Immature natural killer cell (primary cell): ENCODE measurements at regions not wholly inside any gene's neighbourhood (a gene's known extent, or its start where the extent isn't known, plus 50 kb on each side); places are given as distances from the start of the nearest gene placed in this dataset.
"Not testable (repeated sequence)": the region's sequence is repeated elsewhere in the genome, so short reads cannot be mapped to it uniquely, and the experiment has no call there.

ENCODE experiments used
- DNase-seq, 3 donors: peaks; one replicate each; pipeline ENCODE4 v3.0.0; 2022; ENCODE audit warnings: mixed read lengths in 1 of 3
- H3K27ac Mint-ChIP-seq, 6 donors: one replicate each; pipeline ENCODE4 v1.8.0; 2020; ENCODE audit warnings: mixed read lengths in 6 of 6, mild to moderate bottlenecking in 5 of 6, inconsistent platforms in 4 of 6, moderate library complexity in 3 of 6
- H3K27me3 Mint-ChIP-seq, 3 donors: one replicate each; pipeline ENCODE4 v1.8.0; 2020 to 2021; ENCODE audit warnings: low read depth in 3 of 3, mild to moderate bottlenecking in 3 of 3, mixed read lengths in 3 of 3, moderate library complexity in 3 of 3, inconsistent platforms in 1 of 3
- H3K36me3 Mint-ChIP-seq, 3 donors: one replicate each; pipeline ENCODE4 v1.8.0; 2020; ENCODE audit warnings: mixed read lengths in 3 of 3, inconsistent platforms in 2 of 3, mild to moderate bottlenecking in 2 of 3
- H3K4me1 Mint-ChIP-seq, 2 donors: one replicate each; pipeline ENCODE4 v1.8.0; 2020; ENCODE audit warnings: inconsistent platforms in 2 of 2, mild to moderate bottlenecking in 2 of 2, mixed read lengths in 2 of 2, moderate library complexity in 1 of 2
- H3K4me3 Mint-ChIP-seq, 5 donors: one replicate each; pipeline ENCODE4 v1.8.0; 2020; ENCODE audit warnings: mild to moderate bottlenecking in 5 of 5, mixed read lengths in 5 of 5, inconsistent platforms in 3 of 5, moderate library complexity in 3 of 5
- H3K9me3 Mint-ChIP-seq, 6 donors: one replicate each; pipeline ENCODE4 v1.8.0; 2020; ENCODE audit warnings: mild to moderate bottlenecking in 6 of 6, mixed read lengths in 6 of 6, inconsistent platforms in 4 of 6, moderate library complexity in 3 of 6

DNA sequence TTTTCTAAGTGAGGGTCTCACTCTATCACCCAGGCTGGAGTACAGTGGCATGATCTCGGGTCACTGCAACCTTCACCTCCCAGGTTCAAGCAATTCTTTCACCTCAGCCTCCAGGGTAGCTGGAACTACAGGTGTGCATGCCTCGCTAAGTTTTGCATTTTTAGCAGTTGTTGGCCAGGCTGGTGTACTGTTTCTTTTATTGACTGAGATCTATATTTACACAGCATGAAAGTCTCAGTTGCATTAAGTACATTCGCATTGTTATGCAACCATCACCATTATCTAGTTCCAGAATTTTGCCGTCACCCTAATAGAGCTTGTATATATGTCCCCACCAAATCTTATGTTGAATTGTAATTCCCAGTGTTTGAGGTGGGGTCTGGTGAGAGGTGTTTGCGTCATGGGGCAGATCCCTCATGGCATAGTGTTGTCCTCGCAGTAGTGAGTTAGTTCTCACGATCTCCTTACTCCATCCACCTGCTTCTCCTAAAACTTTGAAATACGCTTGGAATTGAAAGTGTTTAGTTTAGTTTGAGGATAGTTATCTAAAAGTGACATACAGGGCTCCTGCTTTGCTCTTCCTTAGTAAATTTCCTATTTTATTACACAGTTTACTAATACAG lies 101.3 kb downstream of the SYT15B start:
- not testable (repeated sequence) for DNase-seq, H3K4me1 Mint-ChIP-seq

DNA sequence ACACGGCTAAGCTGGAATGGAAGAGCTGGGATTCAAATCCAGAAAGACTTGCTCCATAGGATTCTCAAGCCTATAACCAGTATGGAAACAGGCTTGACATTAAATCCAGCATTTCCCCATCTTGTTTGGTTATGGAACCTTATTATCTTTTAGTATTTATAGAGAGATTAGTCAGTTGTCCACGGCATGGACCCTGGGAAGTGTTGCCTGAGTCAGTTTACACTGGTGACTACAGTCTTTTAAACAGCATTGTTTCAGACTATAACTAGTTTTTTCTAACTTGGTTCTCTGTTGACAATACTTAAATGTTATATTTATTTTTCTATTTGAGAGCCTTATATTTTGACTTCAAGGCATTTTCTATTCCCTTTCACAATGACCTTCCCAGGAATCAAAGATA lies 106.7 kb downstream of the SYT15B start:
- DNase-seq, H3K27me3 Mint-ChIP-seq, H3K36me3 Mint-ChIP-seq, H3K4me1 Mint-ChIP-seq, H3K9me3 Mint-ChIP-seq, H3K4me3 Mint-ChIP-seq, H3K27ac Mint-ChIP-seq: not testable (repeated sequence)

More for the DNA sequence above, 101.3 kb downstream of the SYT15B start:
- H3K9me3 Mint-ChIP-seq, H3K27me3 Mint-ChIP-seq, H3K36me3 Mint-ChIP-seq, H3K4me3 Mint-ChIP-seq, H3K27ac Mint-ChIP-seq: not testable (repeated sequence)

DNA sequence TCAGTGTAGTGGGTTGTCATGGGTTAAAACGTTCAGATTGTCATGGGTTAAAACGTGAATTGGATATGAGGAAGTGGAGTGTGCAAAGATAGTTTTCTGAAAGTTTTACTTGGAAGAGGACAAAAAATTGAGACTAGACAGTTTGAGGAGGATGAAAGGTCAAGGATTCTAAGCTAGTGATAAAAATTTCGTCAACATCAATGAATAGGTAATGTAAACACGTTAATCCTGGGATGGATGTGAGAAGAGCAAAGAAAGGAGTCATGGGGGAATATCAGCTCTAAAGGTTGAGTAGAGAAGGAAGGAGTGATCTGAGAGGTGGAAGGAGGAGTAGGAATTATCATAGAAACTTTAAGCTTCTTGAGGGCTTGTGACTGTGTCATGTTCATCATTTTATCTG lies 109.2 kb downstream of the SYT15B start:
- H3K9me3 Mint-ChIP-seq, H3K27me3 Mint-ChIP-seq, H3K36me3 Mint-ChIP-seq, H3K27ac Mint-ChIP-seq, H3K4me1 Mint-ChIP-seq, H3K4me3 Mint-ChIP-seq, DNase-seq: not testable (repeated sequence)

DNA sequence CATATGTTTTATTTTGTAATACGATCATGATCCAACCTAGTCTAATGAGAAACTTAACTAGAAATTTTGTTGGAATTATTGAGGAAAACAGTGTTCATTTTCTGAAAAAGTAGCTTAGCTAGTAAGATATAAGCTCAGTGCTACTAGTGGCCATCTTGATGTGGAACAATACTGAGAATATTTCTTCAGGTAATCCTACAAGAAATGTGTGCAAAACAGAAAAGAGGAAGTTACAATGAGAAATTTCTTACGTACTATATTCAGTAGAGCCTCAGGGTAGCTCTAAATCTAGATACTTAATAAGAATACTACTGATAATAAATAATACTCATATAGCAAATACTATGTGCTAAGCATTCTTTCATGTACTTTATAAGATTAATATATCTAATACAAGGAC lies 114.8 kb downstream of the SYT15B start:
- not testable (repeated sequence) for H3K4me1 Mint-ChIP-seq, H3K36me3 Mint-ChIP-seq, H3K4me3 Mint-ChIP-seq, H3K27me3 Mint-ChIP-seq, DNase-seq, H3K27ac Mint-ChIP-seq, H3K9me3 Mint-ChIP-seq

DNA sequence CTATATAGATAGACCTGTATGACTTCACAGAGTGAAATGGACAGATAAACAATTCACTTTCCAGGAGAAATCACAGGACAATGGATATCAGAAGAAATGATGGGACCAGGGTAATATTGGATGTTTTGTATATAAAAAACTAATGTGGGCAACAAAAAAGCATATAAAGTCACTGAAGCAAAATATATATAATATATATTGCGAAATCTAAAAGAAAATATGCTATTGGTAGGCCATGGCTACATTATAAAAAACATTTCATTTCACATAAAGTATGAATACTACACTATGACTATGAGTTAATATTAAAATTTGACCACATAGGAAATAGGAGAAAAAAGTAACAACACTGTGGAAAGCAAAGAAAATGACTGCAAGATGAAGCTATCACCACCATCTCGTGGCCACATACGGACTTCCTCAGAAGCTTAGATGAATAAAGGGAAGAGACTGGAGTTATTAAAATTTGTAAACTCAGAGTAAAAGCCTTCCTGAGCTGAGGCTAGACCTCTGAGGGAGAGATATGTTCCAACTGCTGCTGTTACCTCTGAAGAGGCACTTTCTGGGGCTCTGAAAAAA lies 115.8 kb downstream of the SYT15B start:
- H3K4me1 Mint-ChIP-seq, H3K27ac Mint-ChIP-seq, H3K36me3 Mint-ChIP-seq, H3K9me3 Mint-ChIP-seq, DNase-seq, H3K4me3 Mint-ChIP-seq, H3K27me3 Mint-ChIP-seq: not testable (repeated sequence)

DNA sequence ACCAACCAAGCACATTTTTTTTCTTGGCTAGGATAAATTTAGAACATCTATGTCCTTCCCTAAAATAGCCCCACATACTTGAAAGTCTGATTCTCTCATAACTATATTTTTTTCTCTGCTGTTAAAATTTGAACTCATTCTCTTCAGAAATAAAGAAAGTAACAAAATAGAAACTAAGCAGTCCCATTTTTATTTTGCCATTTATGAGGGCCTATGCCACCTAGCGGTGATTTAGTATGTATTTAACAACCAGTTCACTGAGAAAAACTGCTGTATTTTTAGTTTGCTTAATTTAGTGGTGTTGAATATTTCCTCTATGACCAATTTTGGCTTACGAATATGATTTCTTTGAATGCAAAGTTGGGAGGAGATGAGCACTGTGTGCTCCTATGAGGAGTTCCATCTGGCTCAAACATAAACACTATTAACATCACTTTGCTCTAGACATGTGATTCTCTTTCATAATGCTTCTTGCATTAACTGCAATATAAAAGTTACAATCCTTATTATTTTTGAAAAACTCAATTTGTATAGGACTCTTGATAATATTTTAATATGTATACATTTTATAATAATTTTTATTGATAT lies 116.6 kb downstream of the SYT15B start:
- H3K27me3 Mint-ChIP-seq, H3K9me3 Mint-ChIP-seq, H3K27ac Mint-ChIP-seq, H3K4me3 Mint-ChIP-seq, H3K36me3 Mint-ChIP-seq, H3K4me1 Mint-ChIP-seq: not testable (repeated sequence)
- peak; percentile 10 to 19 (median 16) for DNase-seq

DNA sequence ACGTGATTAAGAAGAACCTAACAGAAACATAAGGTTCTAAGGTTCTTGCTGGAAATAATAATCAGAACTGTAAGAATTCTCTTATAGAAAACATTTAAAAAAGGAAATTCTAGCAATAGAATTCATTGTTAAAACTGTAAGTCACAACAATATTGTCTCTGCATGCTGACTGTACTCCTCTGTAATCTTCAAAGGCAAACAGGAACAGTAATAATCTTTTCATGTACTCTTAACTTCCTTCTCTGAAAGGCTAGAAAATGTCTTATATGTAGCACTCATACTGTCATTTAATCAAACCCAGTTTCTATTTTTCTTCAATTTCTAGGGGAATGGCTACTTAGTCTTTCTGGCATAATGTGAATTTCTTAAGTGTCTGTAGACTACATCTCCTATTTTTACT lies 103.5 kb upstream of the AGAP9 start:
- H3K4me1 Mint-ChIP-seq, H3K27ac Mint-ChIP-seq, H3K36me3 Mint-ChIP-seq, H3K9me3 Mint-ChIP-seq, H3K4me3 Mint-ChIP-seq, DNase-seq, H3K27me3 Mint-ChIP-seq: not testable (repeated sequence)

DNA sequence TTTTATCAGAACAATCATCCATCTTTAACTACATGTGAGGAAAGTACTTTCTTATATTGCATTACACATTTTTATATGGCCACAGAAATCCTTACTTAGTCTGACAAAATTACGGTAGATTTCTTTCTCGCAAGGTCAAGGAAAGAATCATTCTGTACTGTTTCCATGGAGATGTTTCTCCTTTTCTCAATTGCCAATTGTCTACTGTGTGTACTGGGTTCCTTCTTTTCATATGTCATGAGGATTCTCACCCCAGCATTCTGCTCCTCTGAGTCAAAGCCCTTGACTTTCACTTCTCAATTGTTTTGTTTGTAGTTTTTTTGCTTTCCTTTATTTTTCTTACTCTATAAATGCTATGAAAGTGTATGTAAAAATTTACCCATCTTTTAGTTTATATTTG lies 99.3 kb upstream of the AGAP9 start:
- H3K27ac Mint-ChIP-seq, H3K27me3 Mint-ChIP-seq, H3K4me1 Mint-ChIP-seq, DNase-seq, H3K36me3 Mint-ChIP-seq, H3K9me3 Mint-ChIP-seq, H3K4me3 Mint-ChIP-seq: not testable (repeated sequence)

DNA sequence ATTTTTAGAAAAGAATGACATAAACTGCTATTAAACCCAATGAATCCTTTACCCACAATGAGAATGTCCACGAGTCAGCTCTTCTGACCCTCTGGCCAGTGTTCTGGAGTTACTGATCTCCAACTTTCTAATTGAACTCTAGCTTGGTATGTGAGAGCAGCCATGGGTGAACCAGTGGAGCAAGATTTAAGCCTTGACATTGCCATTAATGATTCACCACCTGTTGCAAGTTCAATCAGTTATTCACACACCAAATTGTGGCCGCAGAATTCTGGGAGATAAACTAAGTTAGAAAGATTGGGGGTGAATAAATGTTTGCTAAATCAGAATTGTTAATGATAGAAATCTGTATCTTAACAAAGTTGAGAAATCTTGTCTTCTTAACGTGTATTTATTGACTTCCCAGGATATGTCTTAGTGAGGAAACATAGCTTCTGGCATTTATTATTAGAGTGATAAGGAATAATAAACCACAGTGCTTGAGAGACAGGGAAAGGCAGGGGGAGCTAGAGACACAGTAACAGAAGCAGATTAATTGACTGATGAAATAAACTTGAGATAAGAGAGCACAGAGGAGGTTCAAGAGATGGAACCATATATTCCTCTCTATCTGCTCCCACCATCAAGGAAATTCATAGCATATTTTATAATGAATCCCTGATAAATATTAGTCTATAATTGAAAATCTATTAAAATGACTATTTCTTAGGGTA lies 96.0 kb upstream of the AGAP9 start:
- H3K36me3 Mint-ChIP-seq, H3K9me3 Mint-ChIP-seq, H3K4me1 Mint-ChIP-seq, DNase-seq, H3K27me3 Mint-ChIP-seq, H3K4me3 Mint-ChIP-seq, H3K27ac Mint-ChIP-seq: not testable (repeated sequence)

DNA sequence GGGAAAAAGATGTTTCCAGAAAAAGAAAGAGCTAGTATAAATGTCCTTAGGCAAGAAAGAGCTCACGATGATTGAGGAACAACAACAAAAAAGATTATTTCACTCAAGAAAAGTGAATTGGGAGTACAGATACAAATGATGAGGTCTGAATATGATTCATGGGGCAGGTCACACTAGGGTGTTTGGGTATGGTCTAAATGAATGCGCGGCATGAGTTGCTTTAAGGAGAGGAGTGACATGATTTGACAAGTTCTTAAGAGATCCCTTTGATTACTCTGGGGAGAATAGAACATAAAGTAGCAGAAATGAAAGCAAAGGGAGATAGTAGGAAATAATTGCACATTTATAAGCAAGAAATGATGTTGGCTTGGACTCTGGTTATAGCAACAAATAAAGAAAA lies 85.9 kb upstream of the AGAP9 start:
- H3K36me3 Mint-ChIP-seq, H3K27me3 Mint-ChIP-seq, H3K4me1 Mint-ChIP-seq, H3K9me3 Mint-ChIP-seq, H3K4me3 Mint-ChIP-seq, H3K27ac Mint-ChIP-seq, DNase-seq: not testable (repeated sequence)

DNA sequence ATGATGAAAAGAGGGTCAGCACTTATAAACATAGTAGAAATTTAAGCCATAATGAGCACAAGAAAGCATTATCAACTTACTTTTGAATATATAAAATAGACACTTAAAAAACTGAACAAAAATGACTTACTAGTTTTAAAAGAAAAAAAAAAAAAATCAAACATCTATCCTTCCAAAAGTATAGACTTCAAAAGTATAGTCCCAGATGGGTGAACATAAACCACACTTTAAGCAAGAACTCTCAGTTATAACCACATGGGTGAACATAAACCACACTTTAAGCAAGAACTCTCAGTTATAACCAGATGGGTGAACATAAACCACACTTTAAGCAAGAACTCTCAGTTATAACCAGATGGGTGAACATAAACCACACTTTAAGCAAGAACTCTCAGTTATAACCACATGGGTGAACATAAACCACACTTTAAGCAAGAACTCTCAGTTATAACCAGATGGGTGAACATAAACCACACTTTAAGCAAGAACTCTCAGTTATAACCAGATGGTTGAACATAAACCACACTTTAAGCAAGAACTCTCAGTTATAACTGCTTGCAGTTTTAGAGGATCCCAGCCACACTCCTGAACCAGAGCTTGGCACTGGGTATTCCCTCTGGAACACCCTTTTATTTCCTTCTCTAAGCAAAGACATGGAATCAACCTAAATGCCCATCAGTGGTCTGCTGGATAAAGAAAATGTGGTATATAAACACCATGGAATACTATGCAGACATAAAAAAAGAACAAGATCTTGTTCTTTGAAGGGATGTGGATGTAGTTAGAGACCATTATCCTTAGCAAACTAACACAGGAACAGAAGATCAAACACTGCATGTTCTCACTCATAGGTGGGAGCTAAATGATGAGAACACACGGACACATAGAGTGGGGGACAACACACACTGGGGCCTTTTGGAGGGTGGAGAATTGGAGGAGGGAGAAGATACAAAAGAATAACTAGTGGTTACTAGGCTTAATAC lies 82.6 kb upstream of the AGAP9 start:
- H3K9me3 Mint-ChIP-seq, H3K27ac Mint-ChIP-seq, H3K4me3 Mint-ChIP-seq, H3K27me3 Mint-ChIP-seq, H3K36me3 Mint-ChIP-seq, H3K4me1 Mint-ChIP-seq: not testable (repeated sequence)
- DNase-seq = peak in 1 of 3 donors; percentile 12

DNA sequence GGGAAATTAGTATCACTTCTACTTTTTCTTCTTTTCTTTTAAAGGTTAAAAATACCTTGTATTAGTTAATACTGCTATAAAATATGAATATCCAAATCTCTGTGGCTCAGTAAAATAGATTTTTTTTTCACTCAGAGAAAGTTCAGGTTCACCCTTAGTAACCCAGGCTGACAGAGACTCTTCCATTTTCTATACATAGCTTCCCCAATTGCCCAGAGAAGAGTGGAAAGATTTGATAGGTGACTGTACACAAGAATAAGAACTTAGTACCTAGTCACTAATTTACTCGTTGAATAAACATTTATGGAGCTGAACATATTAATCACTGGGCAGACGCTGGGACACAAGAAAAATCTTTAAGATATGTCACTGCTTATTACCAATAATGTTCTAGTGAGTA lies 77.2 kb upstream of the AGAP9 start:
- not testable (repeated sequence) for H3K4me1 Mint-ChIP-seq, DNase-seq, H3K4me3 Mint-ChIP-seq, H3K27me3 Mint-ChIP-seq, H3K9me3 Mint-ChIP-seq, H3K36me3 Mint-ChIP-seq, H3K27ac Mint-ChIP-seq

DNA sequence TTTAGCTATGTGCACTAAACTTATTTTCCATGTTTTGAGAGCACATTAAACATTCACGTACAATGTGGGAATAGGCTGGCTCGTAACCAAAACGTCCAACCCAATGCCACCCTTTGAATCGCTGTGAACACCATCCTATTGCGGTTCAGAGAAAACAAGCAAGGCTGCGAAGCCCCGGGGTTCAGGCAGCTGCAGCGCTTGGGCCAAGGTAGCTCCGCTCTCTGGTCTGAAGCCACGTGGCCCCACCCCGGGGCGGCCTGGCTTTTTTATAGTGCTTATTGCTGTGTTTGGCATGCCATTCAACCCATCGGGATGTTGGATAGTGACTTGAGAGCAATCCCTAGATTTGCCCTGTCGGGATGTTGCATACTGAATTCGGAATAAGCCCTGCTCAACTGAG lies 76.7 kb upstream of the AGAP9 start:
- H3K27ac Mint-ChIP-seq, H3K4me3 Mint-ChIP-seq, H3K36me3 Mint-ChIP-seq, H3K9me3 Mint-ChIP-seq, DNase-seq, H3K4me1 Mint-ChIP-seq, H3K27me3 Mint-ChIP-seq: not testable (repeated sequence)

DNA sequence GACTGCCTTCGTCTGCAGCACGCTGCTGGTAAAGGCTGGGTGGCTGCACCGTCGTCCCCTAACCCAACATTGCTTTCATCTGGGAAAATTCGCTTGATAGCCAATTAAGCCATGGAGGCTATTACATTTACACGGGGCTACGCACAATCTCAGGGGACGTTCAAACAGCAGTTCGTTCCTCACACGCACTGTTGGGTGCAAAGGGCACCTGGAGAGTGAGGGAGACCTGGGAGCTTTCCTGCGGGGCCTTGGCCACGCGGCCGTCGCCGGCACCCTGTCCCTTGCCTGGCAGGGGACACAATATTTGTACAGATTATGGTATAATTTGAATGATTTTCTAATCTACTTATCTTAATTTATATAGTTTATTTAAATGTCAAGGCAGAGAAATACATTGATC lies 76.2 kb upstream of the AGAP9 start:
- not testable (repeated sequence) for H3K27ac Mint-ChIP-seq, H3K27me3 Mint-ChIP-seq, DNase-seq, H3K4me3 Mint-ChIP-seq, H3K4me1 Mint-ChIP-seq, H3K9me3 Mint-ChIP-seq, H3K36me3 Mint-ChIP-seq
